Sigmoid colon (tissue), 4 donors: ENCODE measurements at regions not wholly inside any gene's neighbourhood (a gene's known extent, or its start where the extent isn't known, plus 50 kb on each side); places are given as distances from the start of the nearest gene placed in this dataset.
"Not testable (repeated sequence)": the region's sequence is repeated elsewhere in the genome, so short reads cannot be mapped to it uniquely, and the experiment has no call there.

Experiments used
- CTCF ChIP-seq, 4 experiments: fragments of 450-650 bp in 3 of 4; fragments of 200-600 bp in 1 of 4; IDR thresholded peaks; one replicate each; pipeline ENCODE4 v1.5.1; 2016 to 2019; ENCODE audit warnings: antibody characterized with exemption in 4 of 4, mild to moderate bottlenecking in 3 of 4, moderate library complexity in 2 of 4
- POLR2A ChIP-seq, 2 donors: fragments of 450-650 bp; IDR thresholded peaks; one replicate each; pipeline ENCODE4 v1.6.1; 2016; ENCODE audit warnings: antibody characterized with exemption in 2 of 2, mild to moderate bottlenecking in 2 of 2, moderate library complexity in 2 of 2
- POLR2AphosphoS5 ChIP-seq, 4 donors: sonication (generic); formaldehyde crosslinking; IDR thresholded peaks; one replicate each; pipeline ENCODE4 v1.6.1; 2017; ENCODE audit warnings: antibody characterized with exemption in 4 of 4

- not testable (repeated sequence) for TF ChIP-seq CTCF, POLR2AphosphoS5, POLR2A (IDR thresholded peaks at IDR 0.05)
Observed at GRCh38 chrY:17511476-17511875, 368.5 kb downstream of the CDY2B start.
